ENCODE measurements at regions not wholly inside any gene's neighbourhood (a gene's known extent, or its start where the extent isn't known, plus 50 kb on each side); places are given as distances from the start of the nearest gene placed in this dataset.
"Not testable (repeated sequence)": the region's sequence is repeated elsewhere in the genome, so short reads cannot be mapped to it uniquely, and the experiment has no call there.

GRCh38 chr3:16072420-16073110 is 101.9 kb upstream of the GALNT15 start:
- TF ChIP-seq CTCF (IDR thresholded peaks at IDR 0.05), result no peak
- H3K9me3 ChIP-seq (ENCODE audit: control insufficient read depth, low read length), result no peaks in the 10 kb centered on the region

DNA sequence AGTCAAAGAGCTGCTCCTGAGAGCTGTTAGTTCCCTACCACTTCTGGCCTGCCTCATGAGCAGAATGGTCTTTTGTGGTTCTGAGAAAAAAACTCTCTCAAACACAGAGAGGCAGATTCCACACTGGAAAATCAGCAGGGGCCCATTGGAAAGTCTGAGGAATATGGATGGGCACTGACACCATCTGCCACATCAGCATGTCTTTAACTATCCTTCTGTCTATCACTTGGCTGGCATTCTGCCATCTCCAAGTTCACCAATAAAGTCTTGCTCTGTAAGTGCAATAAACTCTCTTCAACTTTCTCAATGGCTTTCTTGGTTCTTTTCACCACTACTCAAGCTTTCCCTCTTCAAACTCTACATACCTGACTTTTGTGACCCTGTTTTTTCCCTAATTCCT is 101.3 kb upstream of the GALNT15 start:
- TF ChIP-seq CTCF (IDR thresholded peaks at IDR 0.05), result no peak
- Histone ChIP-seq H3K4me3 (ENCODE audit: low read depth, low read length) (no peak overlapping the region), H3K79me2 (no peaks in the 10 kb centered on the region), H2AFZ (no peak overlapping the region), H3K36me3 (ENCODE audit: control insufficient read depth, insufficient read depth, low read length) (no peaks in the 10 kb centered on the region), H3K27ac (no peak overlapping the region), H3K4me2 (ENCODE audit: low read length) (no peak overlapping the region), H3K27me3 (ENCODE audit: control insufficient read depth, insufficient read depth, low read length) (no peaks in the 10 kb centered on the region), H3K9me3 (ENCODE audit: control insufficient read depth, low read length) (no peaks in the 10 kb centered on the region), H3K9ac (no peak overlapping the region), H3K4me1 (no peaks in the 10 kb centered on the region)

More at GRCh38 chr3:16072420-16073110, 101.9 kb upstream of the GALNT15 start:
- H3K4me1 ChIP-seq, result no peaks in the 10 kb centered on the region
- no peaks in the 10 kb centered on the region for H3K27me3 ChIP-seq (ENCODE audit: control insufficient read depth, insufficient read depth, low read length)
- H2AFZ ChIP-seq, result no peak overlapping the region
- H3K4me2 ChIP-seq (ENCODE audit: low read length), result no peak overlapping the region
- H3K4me3 ChIP-seq (ENCODE audit: low read depth, low read length), result no peak overlapping the region
- no peaks in the 10 kb centered on the region for H3K36me3 ChIP-seq (ENCODE audit: control insufficient read depth, insufficient read depth, low read length)
- H3K9ac ChIP-seq, result no peak overlapping the region
- H3K27ac ChIP-seq, result no peak overlapping the region
- no peaks in the 10 kb centered on the region for H3K79me2 ChIP-seq

- H3K36me3 ChIP-seq (ENCODE audit: control insufficient read depth, insufficient read depth, low read length), result not testable (repeated sequence)
These were observed 100.3 kb upstream of the GALNT15 start for GRCh38 chr3:16073990-16074671.

DNA sequence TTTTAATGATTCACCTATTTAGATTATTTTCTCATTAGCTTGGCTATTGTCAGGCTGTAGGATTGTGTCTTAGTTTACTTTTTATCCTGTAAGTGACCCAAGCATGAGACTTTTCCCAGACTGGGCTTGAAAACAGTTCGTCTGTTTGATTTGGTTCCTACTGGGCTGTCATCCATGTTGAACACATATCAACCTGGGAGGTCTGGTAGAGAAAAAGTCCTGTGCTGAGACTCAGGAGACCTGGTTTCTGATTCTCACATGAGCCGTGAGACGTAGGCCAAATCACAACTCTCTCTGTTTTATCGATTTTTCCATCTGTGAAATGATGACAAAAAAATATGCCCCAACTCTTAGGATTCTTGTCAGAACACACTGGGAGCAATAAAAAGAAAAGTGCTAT is 98.8 kb upstream of the GALNT15 start:
- Histone ChIP-seq H3K79me2 (no peaks in the 10 kb centered on the region), H3K4me2 (ENCODE audit: low read length) (no peak overlapping the region), H3K4me3 (ENCODE audit: low read depth, low read length) (no peak overlapping the region), H3K4me1 (no peaks in the 10 kb centered on the region), H2AFZ (no peak overlapping the region), H3K27me3 (ENCODE audit: control insufficient read depth, insufficient read depth, low read length) (no peaks in the 10 kb centered on the region), H3K27ac (no peak overlapping the region), H3K9ac (no peak overlapping the region), H3K9me3 (ENCODE audit: control insufficient read depth, low read length) (no peaks in the 10 kb centered on the region), H3K36me3 (ENCODE audit: control insufficient read depth, insufficient read depth, low read length) (no peaks in the 10 kb centered on the region)
- TF ChIP-seq CTCF (IDR thresholded peaks at IDR 0.05), result no peak

More at GRCh38 chr3:16073990-16074671, 100.3 kb upstream of the GALNT15 start:
- H3K9ac ChIP-seq; H3K27ac ChIP-seq; H3K27me3 ChIP-seq (ENCODE audit: control insufficient read depth, insufficient read depth, low read length); H3K4me2 ChIP-seq (ENCODE audit: low read length); H2AFZ ChIP-seq; H3K79me2 ChIP-seq; H3K9me3 ChIP-seq (ENCODE audit: control insufficient read depth, low read length); H3K4me3 ChIP-seq (ENCODE audit: low read depth, low read length); H3K4me1 ChIP-seq: not testable (repeated sequence)

- no peak for TF ChIP-seq CTCF (IDR thresholded peaks at IDR 0.05)
- H3K9ac ChIP-seq, result no peak overlapping the region
- no peaks in the 10 kb centered on the region for H3K4me1 ChIP-seq
- H3K36me3 ChIP-seq (ENCODE audit: control insufficient read depth, insufficient read depth, low read length), result no peaks in the 10 kb centered on the region
- H3K27me3 ChIP-seq (ENCODE audit: control insufficient read depth, insufficient read depth, low read length), result no peaks in the 10 kb centered on the region
- H3K9me3 ChIP-seq (ENCODE audit: control insufficient read depth, low read length), result no peaks in the 10 kb centered on the region
- H3K4me2 ChIP-seq (ENCODE audit: low read length), result no peak overlapping the region
- no peaks in the 10 kb centered on the region for H3K79me2 ChIP-seq
- no peak overlapping the region for H3K27ac ChIP-seq
- no peak overlapping the region for H2AFZ ChIP-seq
- no peak overlapping the region for H3K4me3 ChIP-seq (ENCODE audit: low read depth, low read length)
These were observed 97.9 kb upstream of the GALNT15 start for GRCh38 chr3:16076564-16076963.

GRCh38 chr3:16077146-16077545 is 97.3 kb upstream of the GALNT15 start:
- H3K36me3 ChIP-seq (ENCODE audit: control insufficient read depth, insufficient read depth, low read length); H3K9me3 ChIP-seq (ENCODE audit: control insufficient read depth, low read length); H2AFZ ChIP-seq; H3K9ac ChIP-seq; H3K27ac ChIP-seq; H3K79me2 ChIP-seq; H3K4me3 ChIP-seq (ENCODE audit: low read depth, low read length); H3K4me2 ChIP-seq (ENCODE audit: low read length); H3K27me3 ChIP-seq (ENCODE audit: control insufficient read depth, insufficient read depth, low read length); H3K4me1 ChIP-seq: not testable (repeated sequence)

DNA sequence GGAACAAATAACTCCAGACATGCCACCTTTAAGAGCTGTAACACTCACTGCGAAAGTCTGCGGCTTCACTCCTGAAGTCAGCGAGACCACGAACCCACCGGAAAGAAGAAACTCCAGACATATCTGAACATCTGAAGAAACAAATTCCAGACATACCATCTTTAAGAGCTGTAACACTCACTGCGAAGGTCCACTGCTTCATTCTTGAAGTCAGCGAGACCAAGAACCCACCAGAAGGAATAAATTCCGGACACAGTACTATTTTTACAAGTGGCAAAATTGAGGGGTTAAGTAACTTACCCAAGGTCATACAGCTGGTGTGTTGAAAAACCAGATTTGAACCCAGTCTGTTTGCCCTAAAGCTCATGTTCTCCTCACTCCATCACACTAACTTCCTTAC is 96.8 kb upstream of the GALNT15 start:
- not testable (repeated sequence) for H3K4me3 ChIP-seq (ENCODE audit: low read depth, low read length); H3K36me3 ChIP-seq (ENCODE audit: control insufficient read depth, insufficient read depth, low read length); H3K27me3 ChIP-seq (ENCODE audit: control insufficient read depth, insufficient read depth, low read length); H2AFZ ChIP-seq; H3K9ac ChIP-seq; H3K79me2 ChIP-seq; H3K27ac ChIP-seq; H3K9me3 ChIP-seq (ENCODE audit: control insufficient read depth, low read length); H3K4me1 ChIP-seq; H3K4me2 ChIP-seq (ENCODE audit: low read length)

Data from parathyroid adenoma (tissue), 2 donors.